OCI-LY1 (cell line): ENCODE measurements at regions not wholly inside any gene's neighbourhood (a gene's known extent, or its start where the extent isn't known, plus 50 kb on each side); places are given as distances from the start of the nearest gene placed in this dataset.

Source experiments
- H2AFZ ChIP-seq: fragments of 200-600 bp; sonication (generic), shearing (Covaris generic); 2 replicates; pipeline ENCODE4 v1.6.0; 2014; ENCODE audit warnings: antibody characterized with exemption, mild to moderate bottlenecking, low read length
- H3F3A ChIP-seq: fragments of 200-600 bp; sonication (generic), shearing (Covaris generic); 2 replicates; pipeline ENCODE4 v1.6.0; 2014; ENCODE audit warnings: mild to moderate bottlenecking, antibody characterized with exemption, low read length, moderate library complexity; ENCODE audit not compliant: insufficient read depth
- H3K27ac ChIP-seq: fragments of 200-600 bp; sonication (generic); 2 replicates; pipeline ENCODE4 v1.5.1; 2014; ENCODE audit warnings: low read length, mixed run types, mild to moderate bottlenecking, low read depth; ENCODE audit not compliant: poor library complexity, severe bottlenecking
- H3K27me3 ChIP-seq: fragments of 200-600 bp; sonication (generic); 2 replicates; pipeline ENCODE4 v1.6.0; 2014; ENCODE audit warnings: antibody characterized with exemption, mild to moderate bottlenecking, low read length, moderate library complexity; ENCODE audit not compliant: insufficient read depth
- H3K36me3 ChIP-seq: fragments of 200-600 bp; sonication (generic); 2 replicates; pipeline ENCODE4 v1.6.1; 2014; ENCODE audit warnings: mild to moderate bottlenecking, antibody characterized with exemption, low read length, moderate library complexity, mixed read lengths; ENCODE audit not compliant: insufficient read depth
- H3K4me1 ChIP-seq: fragments of 200-600 bp; sonication (generic); 2 replicates; pipeline ENCODE4 v1.5.1; 2014; ENCODE audit warnings: mild to moderate bottlenecking, low read length, moderate library complexity; ENCODE audit not compliant: insufficient read depth, severe bottlenecking
- H3K4me2 ChIP-seq: fragments of 200-600 bp; sonication (generic), shearing (Covaris generic); 2 replicates; pipeline ENCODE4 v1.6.1; 2014; ENCODE audit warnings: low read length
- H3K4me3 ChIP-seq: fragments of 200-600 bp; sonication (generic); 2 replicates; pipeline ENCODE4 v1.5.1; 2014; ENCODE audit warnings: low read length, low read depth, mild to moderate bottlenecking, mixed read lengths; ENCODE audit not compliant: poor library complexity, severe bottlenecking
- H3K79me2 ChIP-seq: fragments of 200-600 bp; shearing (Covaris generic); 2 replicates; pipeline ENCODE4 v1.6.1; 2016; ENCODE audit warnings: mixed run types, low read length, mixed read lengths; ENCODE audit not compliant: insufficient read depth
- H3K9ac ChIP-seq: fragments of 200-600 bp; sonication (generic), shearing (Covaris generic); 2 replicates; pipeline ENCODE4 v1.6.1; 2014; ENCODE audit warnings: mild to moderate bottlenecking, low read length, mixed read lengths
- H3K9me2 ChIP-seq: fragments of 200-600 bp; sonication (generic), shearing (Covaris generic); 2 replicates; pipeline ENCODE4 v1.6.1; 2014; ENCODE audit warnings: low read depth, mild to moderate bottlenecking, low read length, mixed read lengths
- H3K9me3 ChIP-seq: fragments of 200-600 bp; shearing (Covaris generic); 2 replicates; pipeline ENCODE4 v1.6.1; 2014; ENCODE audit warnings: low read length, mixed read lengths
- H4K20me1 ChIP-seq: fragments of 200-600 bp; sonication (generic), shearing (Covaris generic); 2 replicates; pipeline ENCODE4 v1.6.0; 2016; ENCODE audit warnings: mild to moderate bottlenecking, low read length; ENCODE audit not compliant: insufficient read depth
- CTCF ChIP-seq: fragments of 200-600 bp; sonication (generic), shearing (Covaris generic); IDR thresholded peaks from 2 replicates; pipeline ENCODE4 v1.5.1; 2017; ENCODE audit warnings: mild to moderate bottlenecking, antibody characterized with exemption, low read length, moderate library complexity, mixed read lengths
- EZH2 ChIP-seq: fragments of 200-600 bp; sonication (generic), shearing (Covaris generic); IDR thresholded peaks from 2 replicates; pipeline ENCODE4 v1.8.0; 2017; ENCODE audit warnings: borderline replicate concordance, mixed run types, mild to moderate bottlenecking, antibody characterized with exemption, low read length, moderate library complexity, mixed read lengths

DNA sequence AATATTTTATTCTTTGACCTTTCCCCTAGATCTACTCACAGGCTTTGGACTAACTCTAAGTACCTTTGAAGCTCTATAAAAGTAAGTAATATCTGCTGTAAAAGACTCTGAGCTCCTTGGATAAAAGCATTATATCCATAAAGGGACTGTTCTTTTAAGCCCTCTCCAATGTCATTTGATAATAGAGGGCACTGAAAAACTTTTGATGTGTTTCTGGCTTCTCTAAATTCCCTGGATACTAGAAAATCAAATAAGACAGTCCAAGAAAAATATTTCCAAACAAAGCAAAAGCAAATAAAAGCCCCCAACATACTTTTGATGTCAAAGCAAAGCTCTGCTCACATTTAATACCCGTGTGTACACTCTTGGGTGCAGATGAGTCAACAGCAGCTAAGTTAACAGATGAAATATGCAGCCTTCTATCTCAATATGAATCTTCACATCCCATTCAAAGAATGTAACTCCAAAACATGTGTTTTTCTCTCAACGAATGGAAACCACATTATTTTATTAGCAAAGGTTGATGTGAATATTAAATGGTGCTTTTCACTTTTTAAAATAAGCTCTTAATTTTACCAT lies 230.3 kb downstream of the CENPF start:
- no peaks in the 10 kb centered on the region for H3K27me3 ChIP-seq
- H3K9ac ChIP-seq: no peak overlapping the region
- H4K20me1 ChIP-seq: no peaks in the 10 kb centered on the region
- TF ChIP-seq CTCF: no peak
- H2AFZ ChIP-seq: no peak overlapping the region
- no peak overlapping the region for H3K27ac ChIP-seq
- no peaks in the 10 kb centered on the region for H3K9me2 ChIP-seq
- no peak overlapping the region for H3K4me3 ChIP-seq
- H3K79me2 ChIP-seq: no peaks in the 10 kb centered on the region
- no peaks in the 10 kb centered on the region for H3F3A ChIP-seq
- no peaks in the 10 kb centered on the region for H3K9me3 ChIP-seq
- H3K4me1 ChIP-seq: no peaks in the 10 kb centered on the region
- H3K4me2 ChIP-seq: no peak overlapping the region
- H3K36me3 ChIP-seq: no peaks in the 10 kb centered on the region

DNA sequence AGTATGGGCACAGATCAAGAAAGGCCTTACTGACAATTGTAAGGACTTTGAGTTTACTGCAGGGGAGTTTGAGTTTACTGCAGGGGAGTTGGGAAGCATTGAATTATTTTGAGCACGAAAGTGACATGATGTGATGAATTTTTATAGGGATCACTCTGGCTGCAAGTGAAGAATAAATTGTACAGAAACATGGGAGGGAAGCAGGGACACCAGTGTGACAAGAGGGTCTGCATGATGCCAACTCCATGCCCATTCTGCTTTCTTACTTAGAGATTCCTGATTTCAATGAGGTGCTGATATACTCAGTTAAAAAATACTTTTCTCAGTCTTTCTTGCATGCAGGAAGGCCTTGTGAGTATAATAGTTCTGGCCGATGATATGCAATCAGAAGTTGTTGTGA lies 234.4 kb downstream of the CENPF start:
- Histone ChIP-seq H3K4me2 (no peak overlapping the region), H3K27ac (no peak overlapping the region), H3K36me3 (no peaks in the 10 kb centered on the region), H3K9ac (no peak overlapping the region), H3K27me3 (no peaks in the 10 kb centered on the region), H2AFZ (no peak overlapping the region), H3K9me2 (no peaks in the 10 kb centered on the region), H3F3A (no peaks in the 10 kb centered on the region), H3K79me2 (no peaks in the 10 kb centered on the region), H3K9me3 (no peaks in the 10 kb centered on the region), H4K20me1 (no peaks in the 10 kb centered on the region), H3K4me3 (no peak overlapping the region), H3K4me1 (no peaks in the 10 kb centered on the region)
- TF ChIP-seq EZH2 (no peak), CTCF (no peak)

- Histone ChIP-seq H3K4me2 (no peak overlapping the region), H3K4me1 (no peaks in the 10 kb centered on the region), H4K20me1 (no peaks in the 10 kb centered on the region), H3K4me3 (no peak overlapping the region), H3K79me2 (no peaks in the 10 kb centered on the region), H3K9me2 (no peaks in the 10 kb centered on the region), H3F3A (no peaks in the 10 kb centered on the region), H3K27ac (no peak overlapping the region), H3K9me3 (no peaks in the 10 kb centered on the region), H3K27me3 (no peaks in the 10 kb centered on the region), H3K9ac (no peak overlapping the region), H2AFZ (no peak overlapping the region), H3K36me3 (no peaks in the 10 kb centered on the region)
- TF ChIP-seq CTCF (no peak), EZH2 (no peak)
Observed at GRCh38 chr1:214838351-214838750, 235.4 kb downstream of the CENPF start.
